ENCODE measurements at regions not wholly inside any gene's neighbourhood (a gene's known extent, or its start where the extent isn't known, plus 50 kb on each side); places are given as distances from the start of the nearest gene placed in this dataset.

GRCh38 chr12:77689510-77690086, 141.1 kb upstream of the NAV3 start:
- Mint-ChIP-seq H3K36me3 (ENCODE audit: insufficient read depth) (no peaks in the 10 kb centered on the region), H3K4me3 (no peak overlapping the region), H3K27ac (no peak overlapping the region), H3K9me3 (peaks cover 0 to 6% of the 10 kb centered on the region in 2 donors), H3K4me1 (ENCODE audit: low read depth in 2 of 2) (no peaks in the 10 kb centered on the region), H3K27me3 (no peaks in the 10 kb centered on the region)
- ATAC-seq (replicated peaks) (no peak), DNase-seq (no peak)

GRCh38 chr12:77687321-77687720, 143.4 kb upstream of the NAV3 start:
- H3K27ac Mint-ChIP-seq: no peak overlapping the region
- no peaks in the 10 kb centered on the region for H3K4me1 Mint-ChIP-seq (ENCODE audit: low read depth in 2 of 2)
- ATAC-seq (replicated peaks) (no peak), DNase-seq (no peak)
- no peak overlapping the region for H3K4me3 Mint-ChIP-seq
- no peaks in the 10 kb centered on the region for H3K36me3 Mint-ChIP-seq (ENCODE audit: insufficient read depth)
- peaks cover under 1 to 4% of the 10 kb centered on the region in 2 donors for H3K9me3 Mint-ChIP-seq
- H3K27me3 Mint-ChIP-seq: no peaks in the 10 kb centered on the region

- ATAC-seq (replicated peaks): no peak
- Mint-ChIP-seq H3K4me3 (no peak overlapping the region), H3K36me3 (ENCODE audit: insufficient read depth) (no peaks in the 10 kb centered on the region), H3K27me3 (no peaks in the 10 kb centered on the region), H3K4me1 (ENCODE audit: low read depth in 2 of 2) (no peaks in the 10 kb centered on the region), H3K9me3 (peaks cover 4 to 6% of the 10 kb centered on the region in 2 donors), H3K27ac (no peak overlapping the region)
- DNase-seq: no peak
Measured at GRCh38 chr12:77686760-77687159, 143.9 kb upstream of the NAV3 start.

DNA sequence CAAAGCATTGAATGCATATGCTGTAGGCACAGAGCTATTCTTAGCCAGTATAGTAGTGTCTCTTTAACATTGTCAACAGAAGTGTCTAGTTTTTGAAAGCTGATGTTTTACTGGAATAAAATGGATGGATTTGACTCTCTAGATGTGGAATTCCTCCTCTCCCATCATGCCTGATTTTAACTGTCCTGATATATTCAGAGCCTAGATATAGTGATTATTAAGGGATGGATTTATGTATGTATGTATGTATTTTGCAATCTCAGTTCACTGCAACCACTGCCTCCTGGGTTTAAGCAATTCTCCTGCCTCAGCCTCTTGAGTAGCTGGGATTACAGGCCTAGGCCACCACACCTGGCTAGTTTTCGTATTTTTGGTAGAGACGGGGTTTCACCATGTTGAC, 144.8 kb upstream of the NAV3 start:
- Mint-ChIP-seq H3K27ac (no peak overlapping the region), H3K27me3 (no peaks in the 10 kb centered on the region), H3K4me1 (ENCODE audit: low read depth in 2 of 2) (no peaks in the 10 kb centered on the region), H3K4me3 (no peak overlapping the region), H3K36me3 (ENCODE audit: insufficient read depth) (no peaks in the 10 kb centered on the region), H3K9me3 (peaks cover 4 to 7% of the 10 kb centered on the region in 2 donors)
- no peak for DNase-seq
- no peak for ATAC-seq (replicated peaks)

GRCh38 chr12:77685112-77685511, 145.6 kb upstream of the NAV3 start:
- Mint-ChIP-seq H3K27me3 (no peaks in the 10 kb centered on the region), H3K4me3 (no peak overlapping the region), H3K4me1 (ENCODE audit: low read depth in 2 of 2) (no peaks in the 10 kb centered on the region), H3K36me3 (ENCODE audit: insufficient read depth) (no peaks in the 10 kb centered on the region), H3K9me3 (peaks cover 4 to 7% of the 10 kb centered on the region in 2 donors), H3K27ac (no peak overlapping the region)
- no peak for ATAC-seq (replicated peaks)
- DNase-seq: no peak

GRCh38 chr12:77682488-77682887, 148.2 kb upstream of the NAV3 start:
- Mint-ChIP-seq H3K4me3 (no peak overlapping the region), H3K4me1 (ENCODE audit: low read depth in 2 of 2) (no peaks in the 10 kb centered on the region), H3K9me3 (peaks cover 5 to 21% of the 10 kb centered on the region in 2 donors), H3K36me3 (ENCODE audit: insufficient read depth) (no peaks in the 10 kb centered on the region), H3K27ac (no peak overlapping the region), H3K27me3 (no peaks in the 10 kb centered on the region)
- ATAC-seq (replicated peaks): no peak
- DNase-seq: no peak

DNA sequence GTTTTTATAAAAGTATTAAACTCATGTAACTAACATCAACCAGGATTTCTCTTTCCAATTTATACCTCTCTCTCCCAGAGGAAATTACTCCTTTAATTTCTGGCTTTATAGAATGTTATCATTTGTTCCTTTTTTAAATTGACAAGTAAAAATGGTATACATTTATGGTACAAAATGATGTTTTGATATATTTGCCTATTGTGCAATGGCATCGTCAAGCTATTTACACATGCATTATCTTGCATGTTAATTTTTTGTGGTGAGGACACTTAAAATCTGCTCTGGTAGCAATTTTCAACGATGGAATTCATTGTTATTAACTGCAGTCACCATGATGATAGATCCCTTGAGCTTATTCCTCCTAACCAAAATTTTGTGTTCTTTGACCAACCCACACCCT, 149.0 kb upstream of the NAV3 start:
- Mint-ChIP-seq H3K4me1 (ENCODE audit: low read depth in 2 of 2) (no peaks in the 10 kb centered on the region), H3K27me3 (no peaks in the 10 kb centered on the region), H3K27ac (no peak overlapping the region), H3K36me3 (ENCODE audit: insufficient read depth) (no peaks in the 10 kb centered on the region), H3K9me3 (peaks cover 7 to 21% of the 10 kb centered on the region in 2 donors), H3K4me3 (no peak overlapping the region)
- DNase-seq (no peak), ATAC-seq (replicated peaks) (no peak)

- no peaks in the 10 kb centered on the region for H3K27me3 Mint-ChIP-seq
- no peaks in the 10 kb centered on the region for H3K4me1 Mint-ChIP-seq (ENCODE audit: low read depth in 2 of 2)
- DNase-seq (no peak), ATAC-seq (replicated peaks) (no peak)
- H3K4me3 Mint-ChIP-seq: no peak overlapping the region
- H3K9me3 Mint-ChIP-seq: peaks cover 7 to 21% of the 10 kb centered on the region in 2 donors
- no peak overlapping the region for H3K27ac Mint-ChIP-seq
- no peaks in the 10 kb centered on the region for H3K36me3 Mint-ChIP-seq (ENCODE audit: insufficient read depth)
Measured at GRCh38 chr12:77679686-77680085, 151.0 kb upstream of the NAV3 start.

DNA sequence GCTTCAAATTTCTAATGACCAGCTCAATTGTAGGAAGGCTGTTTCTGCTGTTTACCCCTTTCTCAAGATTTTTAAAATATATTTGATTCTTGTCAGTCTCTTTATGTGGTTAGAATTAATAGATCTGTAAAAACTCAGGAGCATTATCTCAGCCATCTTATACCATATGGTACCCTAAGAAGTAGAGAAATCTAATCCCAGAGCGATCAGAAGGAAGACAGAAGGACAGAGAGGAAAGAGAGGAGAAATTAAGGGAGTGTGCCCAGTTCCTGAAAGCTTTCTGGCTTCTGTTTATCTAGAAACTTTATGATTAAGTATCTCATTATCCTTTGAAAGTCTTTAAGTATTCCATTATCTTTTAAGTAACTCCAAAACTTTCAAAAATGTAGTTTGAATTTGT, 152.1 kb upstream of the NAV3 start:
- ATAC-seq (replicated peaks): no peak
- Mint-ChIP-seq H3K4me3 (no peak overlapping the region), H3K9me3 (peaks cover 7 to 21% of the 10 kb centered on the region in 2 donors), H3K27ac (no peak overlapping the region), H3K4me1 (ENCODE audit: low read depth in 2 of 2) (no peaks in the 10 kb centered on the region), H3K27me3 (no peaks in the 10 kb centered on the region), H3K36me3 (ENCODE audit: insufficient read depth) (no peaks in the 10 kb centered on the region)
- DNase-seq: no peak

DNA sequence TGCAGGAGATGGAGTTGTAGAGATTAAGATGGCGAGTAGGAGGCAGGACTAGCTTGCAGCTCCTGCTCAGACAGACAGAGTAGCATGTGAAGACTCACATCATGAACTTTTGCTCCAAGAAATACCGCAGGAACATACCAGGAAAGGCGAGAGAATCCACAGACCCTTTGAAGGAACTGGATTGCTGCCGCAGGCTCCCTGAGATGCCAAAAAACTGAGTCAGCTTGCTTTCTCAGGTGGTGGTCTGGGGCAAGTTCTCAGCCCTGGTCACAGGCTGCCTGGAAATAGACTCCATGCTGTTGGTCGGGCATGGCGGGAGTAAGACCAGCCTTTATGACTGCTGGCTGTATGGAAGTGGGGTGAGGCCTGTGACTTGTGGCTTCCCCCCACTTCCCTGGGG, 163.6 kb upstream of the NAV3 start:
- Mint-ChIP-seq H3K27ac (no peak overlapping the region), H3K9me3 (peaks cover 4 to 33% of the 10 kb centered on the region in 2 donors), H3K36me3 (ENCODE audit: insufficient read depth) (no peaks in the 10 kb centered on the region), H3K27me3 (no peaks in the 10 kb centered on the region), H3K4me1 (ENCODE audit: low read depth in 2 of 2) (no peaks in the 10 kb centered on the region), H3K4me3 (no peak overlapping the region)
- ATAC-seq (replicated peaks) (no peak), DNase-seq (no peak)

GRCh38 chr12:77648716-77649115, 182.0 kb upstream of the NAV3 start:
- DNase-seq: no peak
- Mint-ChIP-seq H3K4me3 (no peak overlapping the region), H3K27me3 (no peaks in the 10 kb centered on the region), H3K27ac (no peak overlapping the region), H3K9me3 (peaks cover 2 to 8% of the 10 kb centered on the region in 2 donors), H3K4me1 (ENCODE audit: low read depth in 2 of 2) (no peaks in the 10 kb centered on the region), H3K36me3 (ENCODE audit: insufficient read depth) (no peaks in the 10 kb centered on the region)
- ATAC-seq (replicated peaks): no peak

- H3K9me3 Mint-ChIP-seq: peaks cover 0 to 2% of the 10 kb centered on the region in 2 donors
- no peaks in the 10 kb centered on the region for H3K27me3 Mint-ChIP-seq
- ATAC-seq (replicated peaks) (no peak), DNase-seq (no peak)
- H3K4me3 Mint-ChIP-seq: no peak overlapping the region
- no peaks in the 10 kb centered on the region for H3K36me3 Mint-ChIP-seq (ENCODE audit: insufficient read depth)
- H3K27ac Mint-ChIP-seq: no peak overlapping the region
- H3K4me1 Mint-ChIP-seq (ENCODE audit: low read depth in 2 of 2): no peaks in the 10 kb centered on the region
Measured at GRCh38 chr12:77645966-77646598, 184.6 kb upstream of the NAV3 start.

DNA sequence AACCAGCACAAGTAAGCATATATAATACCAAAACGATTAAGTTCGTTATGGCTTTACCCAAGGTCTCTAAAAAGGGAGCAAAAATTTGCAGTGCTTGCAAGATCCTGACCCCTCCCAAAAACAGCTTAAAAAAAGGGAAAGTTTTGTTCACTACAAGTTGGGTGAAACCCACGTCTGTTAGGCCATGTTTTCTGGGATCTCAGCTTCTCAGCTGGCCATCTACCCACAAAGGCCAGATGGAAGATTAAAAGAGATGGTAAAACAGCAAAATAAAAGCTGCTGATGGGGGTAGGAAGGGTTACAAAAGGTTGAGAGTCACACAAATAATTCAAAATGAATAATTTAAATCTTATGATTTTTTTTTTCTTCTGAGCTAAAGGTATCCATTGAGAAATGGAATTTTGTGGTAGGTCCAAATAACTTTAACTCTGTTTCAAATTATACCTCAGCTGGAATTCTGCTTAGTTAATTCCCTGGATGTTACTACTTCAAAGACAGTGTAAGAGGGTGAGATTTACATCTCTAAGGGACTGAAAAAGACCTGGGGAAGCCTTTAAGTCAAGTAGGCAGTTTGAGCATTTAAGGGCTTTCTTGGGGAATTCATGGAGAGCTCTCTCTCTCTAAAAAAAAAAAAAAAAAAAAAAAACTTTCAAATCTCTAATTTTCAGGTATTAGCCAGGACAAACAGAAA, 185.6 kb upstream of the NAV3 start:
- no peak overlapping the region for H3K4me3 Mint-ChIP-seq
- peaks cover under 1 to 2% of the 10 kb centered on the region in 2 donors for H3K9me3 Mint-ChIP-seq
- DNase-seq (no peak), ATAC-seq (replicated peaks) (no peak)
- no peaks in the 10 kb centered on the region for H3K36me3 Mint-ChIP-seq (ENCODE audit: insufficient read depth)
- H3K27ac Mint-ChIP-seq: no peak overlapping the region
- no peaks in the 10 kb centered on the region for H3K27me3 Mint-ChIP-seq
- H3K4me1 Mint-ChIP-seq (ENCODE audit: low read depth in 2 of 2): no peaks in the 10 kb centered on the region

GRCh38 chr12:77642246-77642645, 188.4 kb upstream of the NAV3 start:
- no peaks in the 10 kb centered on the region for H3K36me3 Mint-ChIP-seq (ENCODE audit: insufficient read depth)
- no peak overlapping the region for H3K4me3 Mint-ChIP-seq
- no peaks in the 10 kb centered on the region for H3K4me1 Mint-ChIP-seq (ENCODE audit: low read depth in 2 of 2)
- no peaks in the 10 kb centered on the region for H3K27me3 Mint-ChIP-seq
- DNase-seq (no peak), ATAC-seq (replicated peaks) (no peak)
- H3K27ac Mint-ChIP-seq: no peak overlapping the region
- peaks cover 0 to 9% of the 10 kb centered on the region in 2 donors for H3K9me3 Mint-ChIP-seq
